ENCODE measurements at regions not wholly inside any gene's neighbourhood (a gene's known extent, or its start where the extent isn't known, plus 50 kb on each side); places are given as distances from the start of the nearest gene placed in this dataset.

DNA sequence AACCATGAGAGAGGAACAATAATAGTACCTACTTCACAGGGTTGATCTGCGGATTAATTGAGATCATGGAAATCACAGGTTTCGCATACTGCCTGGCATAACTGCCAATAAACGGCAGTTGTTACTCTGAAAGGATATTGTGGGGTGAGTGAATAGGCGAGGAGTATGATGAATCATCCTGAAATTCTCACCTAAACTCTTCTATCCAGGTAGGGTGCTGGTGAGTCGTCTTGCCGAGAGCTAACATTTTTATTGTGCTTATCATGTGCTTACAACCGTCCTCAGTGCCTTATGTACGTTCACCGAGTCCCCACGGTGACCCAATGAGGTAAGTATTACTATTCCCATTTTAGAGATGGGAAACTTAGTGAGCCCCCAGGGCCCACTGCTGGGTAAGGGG lies 52.4 kb upstream of the SRGAP3 start:
- TF ChIP-seq CTCF (conservative IDR thresholded peaks at IDR 0.05) (no peak), ZFX (IDR thresholded peaks at IDR 0.05) (no peak)

All from C4-2B (cell line).